BLaER1 treated with 17β-estradiol and CSF1 and Interleukin-3, amounts not matched to agents 10 nM and 100 nM (cell line): ENCODE measurements at regions not wholly inside any gene's neighbourhood (a gene's known extent, or its start where the extent isn't known, plus 50 kb on each side); places are given as distances from the start of the nearest gene placed in this dataset.
A peak's percentile ranks its signal among the peaks of the same experiment; 100 is the strongest.

ENCODE experiments used
- H3K27ac ChIP-seq, 11 experiments: shearing (Covaris generic); formaldehyde crosslinking; 2 replicates each; pipeline ENCODE4 v1.8.1; 2022
- H3K27me3 ChIP-seq, 11 experiments: shearing (Covaris generic); formaldehyde crosslinking; 2 replicates each; pipeline ENCODE4 v1.8.1; 2022
- H3K36me3 ChIP-seq, 11 experiments: shearing (Covaris generic); formaldehyde crosslinking; 2 replicates each; pipeline ENCODE4 v1.8.1; 2022
- H3K4me1 ChIP-seq, 10 experiments: shearing (Covaris generic); formaldehyde crosslinking; 2 replicates each; pipeline ENCODE4 v1.8.1; 2022
- H3K4me2 ChIP-seq, 11 experiments: shearing (Covaris generic); formaldehyde crosslinking; 2 replicates each; pipeline ENCODE4 v1.8.1; 2022
- H3K4me3 ChIP-seq, 10 experiments: shearing (Covaris generic); formaldehyde crosslinking; 2 replicates each; pipeline ENCODE4 v1.8.1; 2022
- H3K9ac ChIP-seq, 11 experiments: shearing (Covaris generic); formaldehyde crosslinking; 2 replicates each; pipeline ENCODE4 v1.8.1; 2022
- H3K9me3 ChIP-seq, 11 experiments: shearing (Covaris generic); formaldehyde crosslinking; replicated peaks in 1 of 11; 2 replicates each; pipeline ENCODE4 v1.8.1; 2022
- H4K20me1 ChIP-seq, 11 experiments: shearing (Covaris generic); formaldehyde crosslinking; 2 replicates each; pipeline ENCODE4 v1.8.1; 2022
- Cebpa-rat ChIP-seq, 11 experiments: shearing (Covaris generic); IDR thresholded peaks; 2 replicates each; pipeline ENCODE4 v1.8.1; 2022

GRCh38 chr6:23302514-23302913 lies 733.1 kb downstream of the HDGFL1 start:
- Histone ChIP-seq H4K20me1 (no peaks in the 10 kb centered on the region), H3K4me2 (peak overlapping the region; percentile 13 to 50 (median 29); a peak in 17 of 22 replicates), H3K36me3 (no peaks in the 10 kb centered on the region), H3K4me1 (peaks cover 8 to 21% (median 12%) of the 10 kb centered on the region in 10 experiments), H3K27ac (peak overlapping the region in 2 of 11 experiments; percentile 15 to 19; a peak in 2 of 22 replicates), H3K9ac (no peak overlapping the region), H3K9me3 (peaks cover 8 to 25% (median 10%) of the 10 kb centered on the region in 11 experiments), H3K27me3 (no peaks in the 10 kb centered on the region), H3K4me3 (no peak overlapping the region)
- 0 out of 22 replicates have a peak, but pooled peaks of 1 of the 11 experiments have one; percentile 26 for TF ChIP-seq Cebpa-rat (IDR thresholded peaks at IDR 0.05)

- H3K4me2 ChIP-seq = no peak overlapping the region
- H3K27me3 ChIP-seq = no peaks in the 10 kb centered on the region
- no peak overlapping the region for H3K4me3 ChIP-seq
- H3K4me1 ChIP-seq = peaks cover 8 to 21% (median 12%) of the 10 kb centered on the region in 10 experiments
- peaks cover 7 to 11% (median 9%) of the 10 kb centered on the region in 11 experiments for H3K9me3 ChIP-seq
- H4K20me1 ChIP-seq = no peaks in the 10 kb centered on the region
- TF ChIP-seq Cebpa-rat (IDR thresholded peaks at IDR 0.05) = no peak
- H3K27ac ChIP-seq = no peak overlapping the region
- no peaks in the 10 kb centered on the region for H3K36me3 ChIP-seq
- H3K9ac ChIP-seq = no peak overlapping the region
Observed at GRCh38 chr6:23305325-23305943, 736.1 kb downstream of the HDGFL1 start.

- Histone ChIP-seq H3K4me2 (no peak overlapping the region), H3K4me1 (peaks cover 8 to 21% (median 12%) of the 10 kb centered on the region in 10 experiments), H3K9ac (no peak overlapping the region), H3K9me3 (peaks cover 0 to 2% (median 0%) of the 10 kb centered on the region in 11 experiments; a peak in 3 of 22 replicates), H3K27me3 (no peaks in the 10 kb centered on the region), H3K27ac (no peak overlapping the region), H3K4me3 (no peak overlapping the region), H4K20me1 (no peaks in the 10 kb centered on the region), H3K36me3 (no peaks in the 10 kb centered on the region)
- TF ChIP-seq Cebpa-rat (IDR thresholded peaks at IDR 0.05) = no peak
Observed at GRCh38 chr6:23306251-23306950, 737.0 kb downstream of the HDGFL1 start.

GRCh38 chr6:23307516-23307915 lies 738.1 kb downstream of the HDGFL1 start:
- Histone ChIP-seq H4K20me1 (no peaks in the 10 kb centered on the region), H3K4me3 (no peak overlapping the region), H3K4me1 (peaks cover 6 to 10% (median 8%) of the 10 kb centered on the region in 10 experiments), H3K27ac (no peak overlapping the region), H3K9ac (no peak overlapping the region), H3K36me3 (no peaks in the 10 kb centered on the region), H3K27me3 (no peaks in the 10 kb centered on the region), H3K9me3 (no peaks in the 10 kb centered on the region), H3K4me2 (no peak overlapping the region)
- no peak for TF ChIP-seq Cebpa-rat (IDR thresholded peaks at IDR 0.05)

GRCh38 chr6:23308166-23308565 lies 738.8 kb downstream of the HDGFL1 start:
- H3K27me3 ChIP-seq = no peaks in the 10 kb centered on the region
- no peaks in the 10 kb centered on the region for H4K20me1 ChIP-seq
- H3K27ac ChIP-seq = no peak overlapping the region
- H3K9me3 ChIP-seq = no peaks in the 10 kb centered on the region
- no peak overlapping the region for H3K9ac ChIP-seq
- no peak for TF ChIP-seq Cebpa-rat (IDR thresholded peaks at IDR 0.05)
- no peak overlapping the region for H3K4me2 ChIP-seq
- no peak overlapping the region for H3K4me3 ChIP-seq
- peaks cover 0 to 4% (median 1%) of the 10 kb centered on the region in 10 experiments; a peak in 14 of 20 replicates for H3K4me1 ChIP-seq
- no peaks in the 10 kb centered on the region for H3K36me3 ChIP-seq

GRCh38 chr6:23311211-23311610 lies 741.8 kb downstream of the HDGFL1 start:
- Histone ChIP-seq H4K20me1 (no peaks in the 10 kb centered on the region), H3K27ac (no peak overlapping the region), H3K36me3 (no peaks in the 10 kb centered on the region), H3K9me3 (0 out of 22 replicates have a peak, but pooled peaks cover 0 to 4% (median 0%) of the 10 kb centered on the region in 11 experiments), H3K27me3 (no peaks in the 10 kb centered on the region), H3K4me1 (no peaks in the 10 kb centered on the region), H3K4me2 (no peak overlapping the region), H3K4me3 (no peak overlapping the region), H3K9ac (no peak overlapping the region)
- TF ChIP-seq Cebpa-rat (IDR thresholded peaks at IDR 0.05) = no peak

- Histone ChIP-seq H4K20me1 (no peaks in the 10 kb centered on the region), H3K4me3 (no peak overlapping the region), H3K4me1 (no peaks in the 10 kb centered on the region), H3K27ac (no peak overlapping the region), H3K9ac (no peak overlapping the region), H3K27me3 (no peaks in the 10 kb centered on the region), H3K4me2 (no peak overlapping the region), H3K9me3 (0 out of 22 replicates have a peak, but pooled peaks cover 0 to 4% (median 0%) of the 10 kb centered on the region in 11 experiments), H3K36me3 (no peaks in the 10 kb centered on the region)
- no peak for TF ChIP-seq Cebpa-rat (IDR thresholded peaks at IDR 0.05)
Observed at GRCh38 chr6:23316131-23316530, 746.8 kb downstream of the HDGFL1 start.

GRCh38 chr6:23316931-23317330 lies 747.6 kb downstream of the HDGFL1 start:
- TF ChIP-seq Cebpa-rat (IDR thresholded peaks at IDR 0.05) = no peak
- Histone ChIP-seq H3K4me2 (no peak overlapping the region), H4K20me1 (no peaks in the 10 kb centered on the region), H3K4me1 (no peaks in the 10 kb centered on the region), H3K27me3 (no peaks in the 10 kb centered on the region), H3K9me3 (0 out of 22 replicates have a peak, but pooled peaks cover 0 to 4% (median 0%) of the 10 kb centered on the region in 11 experiments), H3K9ac (no peak overlapping the region), H3K4me3 (no peak overlapping the region), H3K27ac (no peak overlapping the region), H3K36me3 (no peaks in the 10 kb centered on the region)

- no peak overlapping the region for H3K4me2 ChIP-seq
- no peak overlapping the region for H3K4me3 ChIP-seq
- H3K27me3 ChIP-seq = no peaks in the 10 kb centered on the region
- H3K27ac ChIP-seq = no peak overlapping the region
- no peaks in the 10 kb centered on the region for H3K4me1 ChIP-seq
- no peaks in the 10 kb centered on the region for H4K20me1 ChIP-seq
- no peak overlapping the region for H3K9ac ChIP-seq
- no peak for TF ChIP-seq Cebpa-rat (IDR thresholded peaks at IDR 0.05)
- H3K36me3 ChIP-seq = no peaks in the 10 kb centered on the region
- H3K9me3 ChIP-seq = peaks cover 0 to 4% (median 0%) of the 10 kb centered on the region in 11 experiments; a peak in 1 of 22 replicates
Observed at GRCh38 chr6:23319582-23319981, 750.2 kb downstream of the HDGFL1 start.
